Activated CD4-positive, alpha-beta T cell treated with anti-CD3 and anti-CD28 coated beads, Interleukin-2, Interleukin-4, amounts not matched to agents 100 ng/mL and 50 ng/mL, durations not matched to agents 16 hours and 8 hours (primary cell): ENCODE measurements at regions not wholly inside any gene's neighbourhood (a gene's known extent, or its start where the extent isn't known, plus 50 kb on each side); places are given as distances from the start of the nearest gene placed in this dataset.

Source experiments
- DNase-seq: peaks from one replicate; pipeline ENCODE4 v3.0.0-alpha.2; 2020; ENCODE audit warnings: low spot score

- no peak for DNase-seq
These were observed 67.1 kb upstream of the SPIN2A start for GRCh38 chrX:57204306-57204705.

- no peak for DNase-seq
These were observed 74.6 kb upstream of the FAAH2 start for GRCh38 chrX:57211906-57212305.

GRCh38 chrX:57227691-57228090 lies 58.8 kb upstream of the FAAH2 start:
- peak; percentile 52 for DNase-seq

GRCh38 chrX:57232658-57233360 lies 53.7 kb upstream of the FAAH2 start:
- DNase-seq = peak; percentile 39
